ENCODE measurements at regions not wholly inside any gene's neighbourhood (a gene's known extent, or its start where the extent isn't known, plus 50 kb on each side); places are given as distances from the start of the nearest gene placed in this dataset.

GRCh38 chr1:218754477-218754876, 409.3 kb downstream of the TGFB2 start:
- POLR2A ChIA-PET = no interaction called here

GRCh38 chr1:218755128-218755527, 410.0 kb downstream of the TGFB2 start:
- Histone ChIP-seq H3K9me2 (ENCODE audit: insufficient read depth) (no peaks in the 10 kb centered on the region), H3K4me3 (replicated peaks in 1 of 2; ENCODE audit: low read depth in 1 of 2, low read length in 2 of 2) (no peak overlapping the region), H3K9ac (ENCODE audit: low read length) (no peak overlapping the region), H3K79me2 (ENCODE audit: insufficient read depth, low read length) (no peaks in the 10 kb centered on the region), H3K27ac (ENCODE audit: low read depth, low read length) (no peak overlapping the region), H4K20me1 (ENCODE audit: insufficient read depth) (no peaks in the 10 kb centered on the region), H2AFZ (ENCODE audit: low read depth, low read length, poor library complexity, severe bottlenecking) (no peak overlapping the region), H3K4me1 (ENCODE audit: control insufficient read depth in 1 of 2, insufficient read depth in 2 of 2, low read length in 2 of 2) (peaks cover 0 to 2% of the 10 kb centered on the region in 2 experiments; a peak in 1 of 4 replicates), H3K9me3 (ENCODE audit: control insufficient read depth in 1 of 2, insufficient read depth in 1 of 2, low read depth in 1 of 2, low read length in 2 of 2) (no peaks in the 10 kb centered on the region), H3K36me3 (ENCODE audit: control insufficient read depth in 1 of 2, insufficient read depth in 2 of 2, low read length in 2 of 2) (no peaks in the 10 kb centered on the region), H3K4me2 (ENCODE audit: low read length) (no peak overlapping the region), H3K27me3 (ENCODE audit: insufficient read depth, low read length) (no peaks in the 10 kb centered on the region)
- POLR2A ChIA-PET = no interaction called here
- BruUV-seq (replicated peaks) = no TSS peak
- TF ChIP-seq POLR2A (IDR thresholded peaks at IDR 0.05; ENCODE audit: borderline replicate concordance, extremely low read depth, insufficient read depth, insufficient read length) (no peak), REST (IDR thresholded peaks at IDR 0.05; ENCODE audit: low read depth) (no peak), ZNF274 (IDR thresholded peaks at IDR 0.05; ENCODE audit: low read depth, low read length) (no peak), MAX (IDR thresholded peaks at IDR 0.05) (no peak), ELF1 (IDR thresholded peaks at IDR 0.05; ENCODE audit: borderline replicate concordance, low read depth) (no peak)
- no peak for DNase-seq (ENCODE audit: low read depth, low spot score)
- ATAC-seq = no peak
- CTCF ChIA-PET = no interaction called here
- intact Hi-C loops (cut with micrococcal nuclease) = no loop called here
- RAD21 ChIA-PET (ENCODE audit: low non-redundant PET in 1 of 2, low total read pairs in 2 of 2, uncharacterized antibody in 2 of 2, unreplicated experiment in 2 of 2) = no interaction called here

More at GRCh38 chr1:218754477-218754876, 409.3 kb downstream of the TGFB2 start:
- Histone ChIP-seq H2AFZ (ENCODE audit: low read depth, low read length, poor library complexity, severe bottlenecking) (no peak overlapping the region), H3K9ac (ENCODE audit: low read length) (no peak overlapping the region), H4K20me1 (ENCODE audit: insufficient read depth) (no peaks in the 10 kb centered on the region), H3K27me3 (ENCODE audit: insufficient read depth, low read length) (no peaks in the 10 kb centered on the region), H3K4me1 (ENCODE audit: control insufficient read depth in 1 of 2, insufficient read depth in 2 of 2, low read length in 2 of 2) (peaks cover 0 to 2% of the 10 kb centered on the region in 2 experiments; a peak in 1 of 4 replicates), H3K36me3 (ENCODE audit: control insufficient read depth in 1 of 2, insufficient read depth in 2 of 2, low read length in 2 of 2) (no peaks in the 10 kb centered on the region), H3K9me2 (ENCODE audit: insufficient read depth) (no peaks in the 10 kb centered on the region), H3K79me2 (ENCODE audit: insufficient read depth, low read length) (no peaks in the 10 kb centered on the region), H3K27ac (ENCODE audit: low read depth, low read length) (no peak overlapping the region), H3K4me3 (replicated peaks in 1 of 2; ENCODE audit: low read depth in 1 of 2, low read length in 2 of 2) (no peak overlapping the region), H3K9me3 (ENCODE audit: control insufficient read depth in 1 of 2, insufficient read depth in 1 of 2, low read depth in 1 of 2, low read length in 2 of 2) (no peaks in the 10 kb centered on the region), H3K4me2 (ENCODE audit: low read length) (no peak overlapping the region)
- TF ChIP-seq EZH2phosphoT487 (IDR thresholded peaks at IDR 0.05; ENCODE audit: borderline replicate concordance) (no peak), POLR2AphosphoS5 (IDR thresholded peaks at IDR 0.05; ENCODE audit: low read depth, low read length) (no peak), TCF7L2 (IDR thresholded peaks at IDR 0.05; ENCODE audit: borderline replicate concordance, extremely low read depth, insufficient read depth, insufficient read length) (no peak), ZFX (IDR thresholded peaks at IDR 0.05) (no peak), EGR1 (IDR thresholded peaks at IDR 0.05; ENCODE audit: low read depth) (no peak)
- ChIA-PET CTCF (no interaction called here), RAD21 (ENCODE audit: low non-redundant PET in 1 of 2, low total read pairs in 2 of 2, uncharacterized antibody in 2 of 2, unreplicated experiment in 2 of 2) (no interaction called here)
- DNase-seq (ENCODE audit: low read depth, low spot score) = no peak
- no TSS peak for BruUV-seq (replicated peaks)
- ATAC-seq = no peak
- intact Hi-C loops (cut with micrococcal nuclease) = no loop called here
